Stimulated activated CD8-positive, alpha-beta memory T cell treated with anti-CD3 and anti-CD28 coated beads, Interleukin-4, amount 100 ng/mL, for 24 hours (primary cell): ENCODE measurements at regions not wholly inside any gene's neighbourhood (a gene's known extent, or its start where the extent isn't known, plus 50 kb on each side); places are given as distances from the start of the nearest gene placed in this dataset.
"Not testable (repeated sequence)": the region's sequence is repeated elsewhere in the genome, so short reads cannot be mapped to it uniquely, and the experiment has no call there.

ENCODE experiments used
- DNase-seq: peaks from one replicate; pipeline ENCODE4 v3.0.0-alpha.2; 2020; ENCODE audit warnings: low read depth

- DNase-seq = no peak
Observed at GRCh38 chr6:21334651-21335050, 258.9 kb upstream of the SOX4 start.

- DNase-seq = no peak
Observed at GRCh38 chr6:21335591-21335990, 258.0 kb upstream of the SOX4 start.

GRCh38 chr6:21337263-21337662 lies 256.3 kb upstream of the SOX4 start:
- DNase-seq = no peak

GRCh38 chr6:21340573-21340972 lies 253.0 kb upstream of the SOX4 start:
- DNase-seq = no peak

- no peak for DNase-seq
Observed at GRCh38 chr6:21341910-21342309, 251.6 kb upstream of the SOX4 start.

GRCh38 chr6:21342501-21342900 lies 251.1 kb upstream of the SOX4 start:
- DNase-seq = no peak

GRCh38 chr6:21345704-21346103 lies 247.8 kb upstream of the SOX4 start:
- DNase-seq = not testable (repeated sequence)

- no peak for DNase-seq
Observed at GRCh38 chr6:21348146-21348503, 245.4 kb upstream of the SOX4 start.

- DNase-seq = no peak
Observed at GRCh38 chr6:21348504-21349195, 244.9 kb upstream of the SOX4 start.

- no peak for DNase-seq
Observed at GRCh38 chr6:21349834-21350233, 243.7 kb upstream of the SOX4 start.

- no peak for DNase-seq
Observed at GRCh38 chr6:21350926-21351325, 242.6 kb upstream of the SOX4 start.

GRCh38 chr6:21352131-21352530 lies 241.4 kb upstream of the SOX4 start:
- no peak for DNase-seq

- no peak for DNase-seq
Observed at GRCh38 chr6:21354805-21355238, 238.7 kb upstream of the SOX4 start.

- no peak for DNase-seq
Observed at GRCh38 chr6:21355638-21356037, 237.9 kb upstream of the SOX4 start.

- no peak for DNase-seq
Observed at GRCh38 chr6:21357262-21357661, 236.3 kb upstream of the SOX4 start.

GRCh38 chr6:21359926-21360325 lies 233.6 kb upstream of the SOX4 start:
- no peak for DNase-seq

- no peak for DNase-seq
Observed at GRCh38 chr6:21360336-21360735, 233.2 kb upstream of the SOX4 start.

GRCh38 chr6:21367148-21367547 lies 226.4 kb upstream of the SOX4 start:
- DNase-seq = no peak

GRCh38 chr6:21367649-21368154 lies 225.8 kb upstream of the SOX4 start:
- DNase-seq = no peak

GRCh38 chr6:21371061-21371460 lies 222.5 kb upstream of the SOX4 start:
- no peak for DNase-seq

- no peak for DNase-seq
Observed at GRCh38 chr6:21371676-21372171, 221.8 kb upstream of the SOX4 start.

GRCh38 chr6:21375151-21376116 lies 218.1 kb upstream of the SOX4 start:
- no peak for DNase-seq

- DNase-seq = no peak
Observed at GRCh38 chr6:21377356-21377755, 216.2 kb upstream of the SOX4 start.
